ENCODE measurements at regions not wholly inside any gene's neighbourhood (a gene's known extent, or its start where the extent isn't known, plus 50 kb on each side); places are given as distances from the start of the nearest gene placed in this dataset.

DNA sequence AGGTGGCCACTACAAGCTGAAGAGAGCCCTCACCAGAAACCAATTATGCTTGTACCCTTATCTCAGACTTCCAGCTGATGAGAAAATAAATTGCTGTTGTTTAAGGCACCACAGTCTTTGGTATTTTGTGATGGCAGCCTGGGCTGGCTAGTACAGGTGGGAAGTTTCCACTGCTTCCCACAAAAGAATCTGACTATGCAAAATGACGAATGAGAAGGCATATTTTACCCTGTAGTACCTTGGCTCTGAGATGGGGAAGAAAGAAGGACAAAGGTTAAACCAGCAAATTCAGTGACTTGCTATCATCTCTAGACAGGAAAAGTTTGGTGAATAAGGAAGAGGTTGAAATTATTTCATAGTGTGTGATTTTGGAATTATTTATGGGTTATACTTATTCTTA lies 112.8 kb upstream of the ELL2 start:
- TF ChIP-seq CTCF (IDR thresholded peaks at IDR 0.05; ENCODE audit: insufficient read depth, low read length, missing control alignments) = no peak
- ChIA-PET CTCF (interaction anchor here (1.0 to 1.4 kb wide), 5 partner anchors 11 to 270 kb away, joined by 3 to 4 read pairs (median 3); no protein-coding TSS in a partner anchor), POLR2A (no interaction called here)
- H3K4me3 ChIP-seq (ENCODE audit: low read depth, low read length) = no peak overlapping the region
- no peak for DNase-seq (ENCODE audit: low read depth, low spot score)

DNA sequence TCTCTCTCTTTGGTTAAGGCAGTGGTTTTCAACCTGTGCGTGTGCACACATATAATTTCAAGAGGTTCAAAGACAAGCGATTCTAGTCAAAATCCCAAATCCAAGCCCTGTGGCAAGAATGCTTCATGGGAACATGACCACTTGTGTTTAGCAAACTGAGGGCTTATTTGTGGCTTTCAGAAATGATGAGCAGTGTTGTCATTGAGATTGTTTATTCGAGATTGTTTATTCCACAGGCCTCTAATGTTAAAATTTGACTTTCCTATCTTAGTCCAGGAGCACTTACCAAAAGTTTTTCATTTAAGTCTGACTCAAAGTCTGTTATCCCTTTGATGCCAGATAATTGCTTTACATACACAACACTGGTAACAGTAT lies 111.1 kb upstream of the ELL2 start:
- H3K4me3 ChIP-seq (ENCODE audit: low read depth, low read length) = no peak overlapping the region
- CTCF ChIA-PET = interaction anchor here (0.9 kb wide), 1 partner anchor 263 kb away, joined by 3 read pairs; no protein-coding TSS in a partner anchor
- no peak for DNase-seq (ENCODE audit: low read depth, low spot score)
- POLR2A ChIA-PET = no interaction called here
- TF ChIP-seq CTCF (IDR thresholded peaks at IDR 0.05; ENCODE audit: insufficient read depth, low read length, missing control alignments) = no peak

- ChIA-PET POLR2A (no interaction called here), CTCF (interaction anchor here (0.9 to 1.1 kb wide), 2 partner anchors 25 to 264 kb away, joined by 3 read pairs; no protein-coding TSS in a partner anchor)
- H3K4me3 ChIP-seq (ENCODE audit: low read depth, low read length) = no peak overlapping the region
- TF ChIP-seq CTCF (IDR thresholded peaks at IDR 0.05; ENCODE audit: insufficient read depth, low read length, missing control alignments) = no peak
- DNase-seq (ENCODE audit: low read depth, low spot score) = no peak
Observed at GRCh38 chr5:96072138-96072790, 110.6 kb upstream of the ELL2 start.

GRCh38 chr5:96070622-96071225 lies 109.1 kb upstream of the ELL2 start:
- no peak for TF ChIP-seq CTCF (IDR thresholded peaks at IDR 0.05; ENCODE audit: insufficient read depth, low read length, missing control alignments)
- ChIA-PET POLR2A (no interaction called here), CTCF (no interaction called here)
- no peak for DNase-seq (ENCODE audit: low read depth, low spot score)
- H3K4me3 ChIP-seq (ENCODE audit: low read depth, low read length) = no peak overlapping the region

- no peak for TF ChIP-seq CTCF (IDR thresholded peaks at IDR 0.05; ENCODE audit: insufficient read depth, low read length, missing control alignments)
- ChIA-PET POLR2A (interaction anchor here (1.0 kb wide), 1 partner anchor 187 kb away, joined by 5 read pairs; no protein-coding TSS in a partner anchor), CTCF (no interaction called here)
- no peak overlapping the region for H3K4me3 ChIP-seq (ENCODE audit: low read depth, low read length)
- peak; percentile 84 for DNase-seq (ENCODE audit: low read depth, low spot score)
Observed at GRCh38 chr5:96067894-96068614, 106.4 kb upstream of the ELL2 start.

DNA sequence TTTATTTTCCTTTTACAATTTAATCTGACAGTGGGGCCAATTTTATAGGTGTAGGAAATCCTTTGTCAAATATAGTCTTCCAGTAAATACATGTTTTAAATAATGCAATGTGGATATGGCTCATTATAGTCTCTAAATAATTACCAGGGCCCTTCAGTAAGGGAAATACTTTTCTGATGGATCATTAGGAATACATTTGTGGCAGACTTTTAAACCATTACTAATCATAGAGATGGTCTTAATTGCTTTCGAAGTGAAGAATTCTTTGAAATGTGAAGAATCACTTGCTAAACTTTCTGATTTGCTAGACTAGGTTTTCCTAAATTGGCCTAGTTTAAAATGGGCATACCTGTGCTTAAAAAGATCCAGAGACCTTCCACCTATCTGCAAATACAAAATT lies 105.6 kb upstream of the ELL2 start:
- no peak overlapping the region for H3K4me3 ChIP-seq (ENCODE audit: low read depth, low read length)
- DNase-seq (ENCODE audit: low read depth, low spot score) = no peak
- TF ChIP-seq CTCF (IDR thresholded peaks at IDR 0.05; ENCODE audit: insufficient read depth, low read length, missing control alignments) = no peak
- ChIA-PET CTCF (no interaction called here), POLR2A (no interaction called here)

Data from AG04449 (cell line).